ENCODE measurements at regions not wholly inside any gene's neighbourhood (a gene's known extent, or its start where the extent isn't known, plus 50 kb on each side); places are given as distances from the start of the nearest gene placed in this dataset.
"Not testable (repeated sequence)": the region's sequence is repeated elsewhere in the genome, so short reads cannot be mapped to it uniquely, and the experiment has no call there.

GRCh38 chr1:165114022-165114888 lies 242.3 kb downstream of the LMX1A start:
- Mint-ChIP-seq H3K36me3 (ENCODE audit: insufficient read depth in 2 of 2) (no peaks in the 10 kb centered on the region), H3K4me1 (ENCODE audit: low read depth) (no peaks in the 10 kb centered on the region), H3K27ac (no peak overlapping the region), H3K27me3 (ENCODE audit: low read depth) (peaks cover 36% of the 10 kb centered on the region), H3K4me3 (no peak overlapping the region), H3K9me3 (no peaks in the 10 kb centered on the region)
- peak; percentile 4 to 11 for DNase-seq
- ATAC-seq (replicated peaks in 1 of 2), result no peak

GRCh38 chr1:165112260-165112659 lies 244.3 kb downstream of the LMX1A start:
- Mint-ChIP-seq H3K4me1 (ENCODE audit: low read depth) (no peaks in the 10 kb centered on the region), H3K27ac (no peak overlapping the region), H3K27me3 (ENCODE audit: low read depth) (peaks cover 22% of the 10 kb centered on the region), H3K9me3 (peaks cover 0 to 4% of the 10 kb centered on the region in 2 donors), H3K4me3 (no peak overlapping the region), H3K36me3 (ENCODE audit: insufficient read depth in 2 of 2) (no peaks in the 10 kb centered on the region)
- DNase-seq (no peak), ATAC-seq (replicated peaks in 1 of 2) (no peak)

DNA sequence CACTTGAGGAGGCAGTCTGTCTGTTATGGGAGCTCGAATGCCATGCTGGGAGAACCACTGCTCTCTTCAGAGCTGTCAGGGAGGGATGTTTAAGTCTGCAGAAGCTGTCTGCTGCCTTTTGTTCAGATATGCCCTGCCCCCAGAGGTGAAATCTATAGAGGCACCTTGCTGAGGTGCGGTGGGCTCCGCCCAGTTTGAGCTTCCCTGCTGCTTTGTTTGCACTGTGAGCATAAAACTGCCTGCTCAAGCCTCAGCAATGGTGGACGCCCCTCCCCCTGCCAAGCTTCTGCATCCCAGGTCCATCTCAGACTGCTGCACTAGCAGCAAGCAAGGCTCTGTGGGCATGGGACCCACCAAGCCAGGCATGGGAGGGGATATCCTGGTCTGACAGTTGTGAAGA lies 247.5 kb downstream of the LMX1A start:
- ATAC-seq (replicated peaks in 1 of 2) (no peak), DNase-seq (no peak)
- Mint-ChIP-seq H3K9me3 (peaks cover 2 to 15% of the 10 kb centered on the region in 2 donors), H3K27ac (no peak overlapping the region), H3K4me1 (ENCODE audit: low read depth) (no peaks in the 10 kb centered on the region), H3K4me3 (no peak overlapping the region), H3K27me3 (ENCODE audit: low read depth) (no peaks in the 10 kb centered on the region), H3K36me3 (ENCODE audit: insufficient read depth in 2 of 2) (no peaks in the 10 kb centered on the region)

GRCh38 chr1:165092542-165093162 lies 263.9 kb downstream of the LMX1A start:
- ATAC-seq (replicated peaks in 1 of 2); H3K4me3 Mint-ChIP-seq; H3K36me3 Mint-ChIP-seq (ENCODE audit: insufficient read depth in 2 of 2); DNase-seq; H3K27me3 Mint-ChIP-seq (ENCODE audit: low read depth); H3K4me1 Mint-ChIP-seq (ENCODE audit: low read depth); H3K27ac Mint-ChIP-seq: not testable (repeated sequence)
- peaks cover 14 to 15% of the 10 kb centered on the region in 2 donors for H3K9me3 Mint-ChIP-seq

GRCh38 chr1:165080253-165080896 lies 276.1 kb downstream of the LMX1A start:
- DNase-seq, result no peak
- ATAC-seq (replicated peaks in 1 of 2), result no peak
- Mint-ChIP-seq H3K36me3 (ENCODE audit: insufficient read depth in 2 of 2) (peaks cover 0 to 1% of the 10 kb centered on the region in 2 donors), H3K27me3 (ENCODE audit: low read depth) (peaks cover 2% of the 10 kb centered on the region), H3K4me1 (ENCODE audit: low read depth) (no peaks in the 10 kb centered on the region), H3K9me3 (peaks cover 2 to 5% of the 10 kb centered on the region in 2 donors), H3K27ac (no peak overlapping the region), H3K4me3 (no peak overlapping the region)

DNA sequence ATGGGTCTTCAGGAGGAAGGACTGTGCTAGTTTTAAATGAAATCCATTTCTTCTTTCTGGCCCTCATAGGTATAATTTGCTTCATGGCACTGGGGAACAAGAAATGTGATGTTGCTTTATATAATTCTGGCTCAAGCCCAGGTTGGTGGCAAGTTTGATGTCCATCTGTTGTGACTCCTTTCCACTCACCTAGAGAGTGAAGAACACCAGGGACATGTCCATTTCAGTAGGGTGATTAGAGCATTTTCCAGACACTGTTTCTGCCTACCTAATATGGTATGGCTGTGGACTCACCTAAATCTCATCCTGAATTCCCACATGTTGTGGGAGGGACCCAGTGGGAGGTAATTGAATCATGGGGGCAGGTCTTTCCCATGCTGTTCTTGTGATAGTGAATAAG lies 278.1 kb downstream of the LMX1A start:
- Mint-ChIP-seq H3K27ac (no peak overlapping the region), H3K9me3 (peaks cover 0 to 2% of the 10 kb centered on the region in 2 donors), H3K36me3 (ENCODE audit: insufficient read depth in 2 of 2) (no peaks in the 10 kb centered on the region), H3K4me3 (no peak overlapping the region), H3K27me3 (ENCODE audit: low read depth) (peaks cover 8% of the 10 kb centered on the region), H3K4me1 (ENCODE audit: low read depth) (no peaks in the 10 kb centered on the region)
- no peak for DNase-seq
- no peak for ATAC-seq (replicated peaks in 1 of 2)

- H3K27ac Mint-ChIP-seq, result no peak overlapping the region
- H3K36me3 Mint-ChIP-seq (ENCODE audit: insufficient read depth in 2 of 2), result no peaks in the 10 kb centered on the region
- ATAC-seq (replicated peaks in 1 of 2) (no peak), DNase-seq (no peak)
- peaks cover 0 to 2% of the 10 kb centered on the region in 2 donors for H3K9me3 Mint-ChIP-seq
- no peaks in the 10 kb centered on the region for H3K4me1 Mint-ChIP-seq (ENCODE audit: low read depth)
- H3K27me3 Mint-ChIP-seq (ENCODE audit: low read depth), result peaks cover 8% of the 10 kb centered on the region
- H3K4me3 Mint-ChIP-seq, result no peak overlapping the region
These were observed 280.7 kb downstream of the LMX1A start for GRCh38 chr1:165075725-165076370.

GRCh38 chr1:165073185-165074007 lies 283.1 kb downstream of the LMX1A start:
- peaks cover 0 to 2% of the 10 kb centered on the region in 2 donors for H3K9me3 Mint-ChIP-seq
- ATAC-seq (replicated peaks in 1 of 2), result no peak
- H3K36me3 Mint-ChIP-seq (ENCODE audit: insufficient read depth in 2 of 2), result no peaks in the 10 kb centered on the region
- H3K27me3 Mint-ChIP-seq (ENCODE audit: low read depth), result peaks cover 8% of the 10 kb centered on the region
- no peak overlapping the region for H3K4me3 Mint-ChIP-seq
- no peak overlapping the region for H3K27ac Mint-ChIP-seq
- peak in 1 of 2 donors; percentile 7 for DNase-seq
- H3K4me1 Mint-ChIP-seq (ENCODE audit: low read depth), result no peaks in the 10 kb centered on the region

- Mint-ChIP-seq H3K27ac (no peak overlapping the region), H3K36me3 (ENCODE audit: insufficient read depth in 2 of 2) (no peaks in the 10 kb centered on the region), H3K27me3 (ENCODE audit: low read depth) (peaks cover 8% of the 10 kb centered on the region), H3K9me3 (no peaks in the 10 kb centered on the region), H3K4me1 (ENCODE audit: low read depth) (no peaks in the 10 kb centered on the region), H3K4me3 (no peak overlapping the region)
- ATAC-seq (replicated peaks in 1 of 2) (no peak), DNase-seq (no peak)
These were observed 285.8 kb downstream of the LMX1A start for GRCh38 chr1:165070675-165071074.

DNA sequence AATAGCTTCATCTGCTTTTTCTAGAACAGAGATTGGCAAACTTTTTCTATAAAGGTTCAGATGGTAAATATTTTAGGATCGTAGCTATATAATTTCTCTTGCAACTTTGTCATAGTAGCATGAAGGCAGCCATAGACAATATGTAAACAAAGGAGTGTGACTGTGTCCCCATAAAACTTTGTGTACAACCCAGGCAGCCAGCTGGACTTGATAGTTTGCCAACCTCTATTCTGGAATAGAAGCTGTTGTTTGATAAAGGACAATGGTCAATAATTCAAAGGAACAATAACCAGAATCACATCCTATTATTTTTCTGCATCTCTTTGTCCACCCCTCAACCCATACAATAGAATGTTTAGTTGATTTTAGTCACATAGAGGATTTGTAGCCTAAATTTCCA lies 286.7 kb downstream of the LMX1A start:
- no peak for ATAC-seq (replicated peaks in 1 of 2)
- Mint-ChIP-seq H3K4me1 (ENCODE audit: low read depth) (no peaks in the 10 kb centered on the region), H3K27me3 (ENCODE audit: low read depth) (peaks cover under 1% of the 10 kb centered on the region)

DNA sequence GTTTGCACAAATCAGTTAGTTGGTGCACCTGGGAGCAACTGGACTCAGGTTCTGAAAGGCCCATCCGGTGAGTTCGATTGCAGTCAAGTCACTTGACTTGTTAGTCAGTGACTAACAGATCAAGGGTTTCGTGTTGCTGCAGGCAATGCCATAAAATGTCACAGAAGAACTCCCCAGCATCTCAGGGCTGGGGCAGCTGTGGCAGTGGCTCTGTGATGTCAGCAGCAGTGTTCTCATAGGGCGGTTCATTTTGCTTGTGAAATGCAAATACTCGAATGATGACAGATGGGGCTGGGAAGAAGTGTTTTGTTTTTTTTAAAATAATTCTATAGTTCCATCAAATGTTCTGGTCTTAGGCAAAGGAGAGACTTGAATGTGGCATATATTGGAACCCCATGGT lies 287.8 kb downstream of the LMX1A start:
- Mint-ChIP-seq H3K27me3 (ENCODE audit: low read depth) (no peaks in the 10 kb centered on the region), H3K27ac (no peak overlapping the region), H3K4me1 (ENCODE audit: low read depth) (no peaks in the 10 kb centered on the region), H3K4me3 (no peak overlapping the region), H3K36me3 (ENCODE audit: insufficient read depth in 2 of 2) (no peaks in the 10 kb centered on the region), H3K9me3 (no peaks in the 10 kb centered on the region)
- DNase-seq (no peak), ATAC-seq (replicated peaks in 1 of 2) (no peak)

More for the DNA sequence above, 286.7 kb downstream of the LMX1A start:
- DNase-seq, result no peak
- Mint-ChIP-seq H3K9me3 (no peaks in the 10 kb centered on the region), H3K36me3 (ENCODE audit: insufficient read depth in 2 of 2) (no peaks in the 10 kb centered on the region), H3K27ac (no peak overlapping the region), H3K4me3 (no peak overlapping the region)

DNA sequence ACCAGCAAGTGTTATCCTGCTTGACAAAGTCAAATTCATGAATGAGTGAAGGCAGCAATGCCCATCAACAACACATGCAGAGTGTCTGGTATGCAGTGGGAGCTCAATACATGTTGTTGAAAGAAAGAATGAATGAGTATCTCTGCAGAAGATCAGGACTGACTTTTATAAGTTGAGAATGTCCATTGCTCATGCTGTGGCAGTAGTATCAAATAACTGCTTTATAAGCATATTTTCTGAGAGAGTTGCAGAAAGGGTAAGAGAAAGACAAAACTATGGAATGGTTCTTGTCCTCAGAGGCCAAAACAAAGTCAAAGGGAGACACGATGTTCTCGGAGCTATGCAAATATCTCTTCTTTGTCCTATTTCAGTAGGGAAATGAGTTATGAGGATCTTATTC lies 288.7 kb downstream of the LMX1A start:
- Mint-ChIP-seq H3K4me3 (no peak overlapping the region), H3K27me3 (ENCODE audit: low read depth) (no peaks in the 10 kb centered on the region), H3K27ac (no peak overlapping the region), H3K9me3 (no peaks in the 10 kb centered on the region), H3K4me1 (ENCODE audit: low read depth) (no peaks in the 10 kb centered on the region), H3K36me3 (ENCODE audit: insufficient read depth in 2 of 2) (no peaks in the 10 kb centered on the region)
- DNase-seq, result no peak
- ATAC-seq (replicated peaks in 1 of 2), result no peak

All from activated T-cell treated with anti-CD3 and anti-CD28 coated beads, Interleukin-2, amount 50 U/mL, for 72 hours (primary cell).